ENCODE measurements at regions not wholly inside any gene's neighbourhood (a gene's known extent, or its start where the extent isn't known, plus 50 kb on each side); places are given as distances from the start of the nearest gene placed in this dataset.

DNA sequence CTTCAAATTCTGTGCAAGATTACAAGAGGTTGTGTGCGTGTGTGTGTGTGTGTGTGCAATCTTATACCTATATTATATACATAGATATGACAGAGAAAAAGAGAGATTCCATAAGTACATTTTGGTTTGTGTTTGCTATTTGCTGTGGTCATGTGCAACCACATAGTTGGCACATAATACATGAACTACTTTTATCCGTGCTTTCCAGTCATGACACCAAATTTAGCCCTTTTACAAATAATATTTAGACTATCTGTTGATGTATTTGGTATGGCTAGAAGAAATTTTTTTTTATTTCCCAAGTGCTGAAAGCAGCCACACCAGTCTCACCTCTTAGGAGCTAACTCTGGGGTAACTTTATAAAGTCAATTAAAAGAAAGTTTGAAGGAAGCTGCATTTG lies 63.5 kb upstream of the EGFR start:
- TF ChIP-seq, protein P1, sequence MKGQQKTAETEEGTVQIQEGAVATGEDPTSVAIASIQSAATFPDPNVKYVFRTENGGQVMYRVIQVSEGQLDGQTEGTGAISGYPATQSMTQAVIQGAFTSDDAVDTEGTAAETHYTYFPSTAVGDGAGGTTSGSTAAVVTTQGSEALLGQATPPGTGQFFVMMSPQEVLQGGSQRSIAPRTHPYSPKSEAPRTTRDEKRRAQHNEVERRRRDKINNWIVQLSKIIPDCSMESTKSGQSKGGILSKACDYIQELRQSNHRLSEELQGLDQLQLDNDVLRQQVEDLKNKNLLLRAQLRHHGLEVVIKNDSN (IDR thresholded peaks at IDR 0.05) = no peak

DNA sequence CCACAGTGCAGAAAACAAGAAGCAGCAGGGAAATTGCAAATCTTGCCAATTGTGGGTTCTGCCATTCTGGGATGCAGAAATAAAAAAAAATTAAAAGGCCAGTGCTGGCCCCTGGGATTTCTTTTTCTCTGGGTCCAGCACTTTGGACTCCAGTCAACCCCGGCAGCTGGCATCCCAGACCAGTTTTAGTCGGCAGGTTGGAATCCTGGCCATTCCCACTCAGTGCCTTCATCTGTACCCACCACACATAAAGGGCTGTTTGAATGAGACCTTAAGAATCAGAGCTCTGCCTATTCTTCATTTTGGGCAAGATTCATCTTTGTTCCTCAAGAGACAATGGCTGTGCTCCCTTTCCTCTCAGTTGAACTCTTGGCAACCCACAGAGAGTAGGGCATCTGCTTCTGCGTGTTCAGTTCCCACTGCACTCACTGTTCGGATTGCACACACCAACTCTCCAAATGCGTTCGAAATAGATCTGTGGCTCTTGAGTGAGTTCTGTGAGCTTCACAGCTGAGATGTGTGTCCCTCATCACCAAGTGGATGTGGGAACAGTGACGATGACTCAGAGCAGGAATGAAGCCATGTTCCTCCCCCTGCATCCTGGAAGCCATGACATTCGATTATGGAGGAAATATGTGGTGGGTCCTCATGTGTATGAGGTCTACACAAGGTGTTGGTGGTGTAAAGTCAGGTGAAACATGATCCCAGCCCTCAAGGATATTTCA lies 63.0 kb upstream of the EGFR start:
- TF ChIP-seq, protein P2, sequence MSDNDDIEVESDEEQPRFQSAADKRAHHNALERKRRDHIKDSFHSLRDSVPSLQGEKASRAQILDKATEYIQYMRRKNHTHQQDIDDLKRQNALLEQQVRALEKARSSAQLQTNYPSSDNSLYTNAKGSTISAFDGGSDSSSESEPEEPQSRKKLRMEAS (IDR thresholded peaks at IDR 0.05) = no peak
- no peak for TF ChIP-seq FOXM1 (IDR thresholded peaks at IDR 0.05; ENCODE audit: borderline replicate concordance, low read depth)
- TF ChIP-seq NFIC (IDR thresholded peaks at IDR 0.05) = no peak
- TF ChIP-seq YY1 (IDR thresholded peaks at IDR 0.05; ENCODE audit: low read depth) = no peak
- TF ChIP-seq, protein P1 (IDR thresholded peaks at IDR 0.05) = no peak
- no peak for TF ChIP-seq RAD21 (IDR thresholded peaks at IDR 0.05; ENCODE audit: low read depth)
- TF ChIP-seq CREB1 (IDR thresholded peaks at IDR 0.05; ENCODE audit: low read depth) = no peak
- TF ChIP-seq, protein P3, sequence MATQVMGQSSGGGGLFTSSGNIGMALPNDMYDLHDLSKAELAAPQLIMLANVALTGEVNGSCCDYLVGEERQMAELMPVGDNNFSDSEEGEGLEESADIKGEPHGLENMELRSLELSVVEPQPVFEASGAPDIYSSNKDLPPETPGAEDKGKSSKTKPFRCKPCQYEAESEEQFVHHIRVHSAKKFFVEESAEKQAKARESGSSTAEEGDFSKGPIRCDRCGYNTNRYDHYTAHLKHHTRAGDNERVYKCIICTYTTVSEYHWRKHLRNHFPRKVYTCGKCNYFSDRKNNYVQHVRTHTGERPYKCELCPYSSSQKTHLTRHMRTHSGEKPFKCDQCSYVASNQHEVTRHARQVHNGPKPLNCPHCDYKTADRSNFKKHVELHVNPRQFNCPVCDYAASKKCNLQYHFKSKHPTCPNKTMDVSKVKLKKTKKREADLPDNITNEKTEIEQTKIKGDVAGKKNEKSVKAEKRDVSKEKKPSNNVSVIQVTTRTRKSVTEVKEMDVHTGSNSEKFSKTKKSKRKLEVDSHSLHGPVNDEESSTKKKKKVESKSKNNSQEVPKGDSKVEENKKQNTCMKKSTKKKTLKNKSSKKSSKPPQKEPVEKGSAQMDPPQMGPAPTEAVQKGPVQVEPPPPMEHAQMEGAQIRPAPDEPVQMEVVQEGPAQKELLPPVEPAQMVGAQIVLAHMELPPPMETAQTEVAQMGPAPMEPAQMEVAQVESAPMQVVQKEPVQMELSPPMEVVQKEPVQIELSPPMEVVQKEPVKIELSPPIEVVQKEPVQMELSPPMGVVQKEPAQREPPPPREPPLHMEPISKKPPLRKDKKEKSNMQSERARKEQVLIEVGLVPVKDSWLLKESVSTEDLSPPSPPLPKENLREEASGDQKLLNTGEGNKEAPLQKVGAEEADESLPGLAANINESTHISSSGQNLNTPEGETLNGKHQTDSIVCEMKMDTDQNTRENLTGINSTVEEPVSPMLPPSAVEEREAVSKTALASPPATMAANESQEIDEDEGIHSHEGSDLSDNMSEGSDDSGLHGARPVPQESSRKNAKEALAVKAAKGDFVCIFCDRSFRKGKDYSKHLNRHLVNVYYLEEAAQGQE (IDR thresholded peaks at IDR 0.05; ENCODE audit: low read depth) = no peak

DNA sequence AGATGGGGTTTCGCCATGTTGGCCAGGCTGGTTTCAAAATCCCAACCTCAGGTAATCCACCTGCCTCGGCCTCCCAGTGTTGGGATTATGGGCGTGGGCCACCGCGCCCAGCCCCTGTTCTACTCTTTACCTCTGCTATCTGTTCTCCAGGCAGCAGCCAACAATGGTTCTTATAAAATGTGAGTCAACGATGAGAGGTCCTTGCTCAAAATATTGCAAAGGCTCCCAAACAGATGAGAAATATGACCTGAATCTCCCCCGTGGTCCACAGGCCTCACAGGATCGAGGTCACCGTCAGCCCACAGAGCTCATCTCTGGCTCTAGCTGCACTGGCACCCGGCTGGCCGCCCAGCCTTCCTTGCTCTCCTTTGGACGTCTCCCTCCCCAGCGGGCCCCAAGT lies 62.0 kb upstream of the EGFR start:
- TF ChIP-seq CREB1 (IDR thresholded peaks at IDR 0.05; ENCODE audit: low read depth) = no peak
- TF ChIP-seq, protein P2 (IDR thresholded peaks at IDR 0.05) = no peak
- TF ChIP-seq EGR1 (IDR thresholded peaks at IDR 0.05) = no peak
- TF ChIP-seq EP300 (IDR thresholded peaks at IDR 0.05; ENCODE audit: borderline replicate concordance) = no peak
- TF ChIP-seq TCF12 (IDR thresholded peaks at IDR 0.05; ENCODE audit: low read depth) = no peak

DNA sequence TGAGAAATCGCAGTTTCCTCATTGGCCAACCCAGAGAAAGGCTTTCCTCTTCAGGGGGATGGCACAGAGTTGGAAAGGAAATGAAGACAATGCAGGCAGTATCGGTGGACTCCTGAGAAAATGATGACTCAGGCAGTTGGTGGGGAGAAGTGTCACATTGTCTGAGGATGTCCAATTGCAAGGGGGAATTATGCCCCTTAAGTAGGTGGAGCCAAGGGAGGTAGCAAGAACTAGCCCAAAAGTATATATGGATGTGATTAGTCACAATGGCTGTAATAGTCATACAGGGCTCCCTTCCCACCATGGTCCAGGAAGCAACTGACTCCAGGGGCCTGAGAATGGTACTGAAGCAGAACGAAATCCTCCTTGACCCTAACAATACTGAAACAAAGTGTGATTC lies 58.3 kb upstream of the EGFR start:
- no peak for TF ChIP-seq ZBTB7A (IDR thresholded peaks at IDR 0.05; ENCODE audit: low read depth)
- no peak for TF ChIP-seq NFIC (IDR thresholded peaks at IDR 0.05)
- TF ChIP-seq, protein P2 (IDR thresholded peaks at IDR 0.05) = no peak
- TF ChIP-seq TCF12 (IDR thresholded peaks at IDR 0.05; ENCODE audit: low read depth) = no peak
- TF ChIP-seq EGR1 (IDR thresholded peaks at IDR 0.05) = no peak
- no peak for TF ChIP-seq RAD21 (IDR thresholded peaks at IDR 0.05; ENCODE audit: low read depth)
- TF ChIP-seq TAF1 (IDR thresholded peaks at IDR 0.05; ENCODE audit: low read depth) = no peak
- TF ChIP-seq TEAD4 (IDR thresholded peaks at IDR 0.05) = no peak
- no peak for TF ChIP-seq EP300 (IDR thresholded peaks at IDR 0.05; ENCODE audit: borderline replicate concordance)
- no peak for TF ChIP-seq CREB1 (IDR thresholded peaks at IDR 0.05; ENCODE audit: low read depth)
- TF ChIP-seq YY1 (IDR thresholded peaks at IDR 0.05; ENCODE audit: low read depth) = no peak
- TF ChIP-seq CEBPB (IDR thresholded peaks at IDR 0.05) = no peak
- TF ChIP-seq, protein P1 (IDR thresholded peaks at IDR 0.05) = no peak
- no peak for TF ChIP-seq FOXM1 (IDR thresholded peaks at IDR 0.05; ENCODE audit: borderline replicate concordance, low read depth)
- TF ChIP-seq, protein P3 (IDR thresholded peaks at IDR 0.05; ENCODE audit: low read depth) = no peak

DNA sequence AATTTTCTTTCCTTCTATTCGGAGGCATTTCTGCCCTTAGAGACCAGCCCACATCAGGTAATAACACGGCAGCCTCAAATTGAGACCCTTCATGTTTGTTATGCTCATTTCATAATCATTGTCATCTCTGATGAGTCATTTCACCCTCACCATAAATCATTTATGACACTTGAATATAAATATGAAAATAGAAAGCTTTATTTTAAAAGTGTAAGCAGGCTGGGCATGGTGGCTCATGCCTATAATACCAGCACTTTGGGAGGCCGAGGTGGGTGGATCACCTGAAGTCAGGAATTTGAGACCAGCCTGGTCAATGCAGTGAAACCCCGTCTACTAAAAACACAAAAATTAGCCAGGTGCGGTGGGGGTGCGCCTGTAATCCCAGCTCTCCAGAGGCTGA lies 57.4 kb upstream of the EGFR start:
- no peak for TF ChIP-seq CREB1 (IDR thresholded peaks at IDR 0.05; ENCODE audit: low read depth)

DNA sequence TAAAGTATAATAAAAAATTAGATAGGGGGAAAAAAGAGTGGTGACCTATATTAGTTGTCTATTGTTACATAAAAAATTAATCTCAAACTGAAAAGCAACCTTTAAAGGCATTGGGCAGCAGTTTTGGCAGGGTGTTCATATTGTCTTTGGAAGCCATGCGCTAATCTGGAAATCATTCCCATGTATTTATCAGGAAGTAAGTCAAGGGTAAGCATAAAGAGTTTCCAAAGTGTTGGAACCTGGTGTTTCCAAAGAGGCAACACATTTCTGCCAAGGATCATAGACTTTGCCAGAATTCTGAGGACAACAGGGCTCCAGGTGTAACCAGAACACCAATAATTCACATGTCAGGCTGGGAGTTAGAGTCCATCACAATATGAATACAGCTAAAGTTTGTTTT lies 55.7 kb upstream of the EGFR start:
- TF ChIP-seq YY1 (IDR thresholded peaks at IDR 0.05; ENCODE audit: low read depth) = no peak
- TF ChIP-seq, protein P2 (IDR thresholded peaks at IDR 0.05) = no peak
- no peak for TF ChIP-seq NFIC (IDR thresholded peaks at IDR 0.05)
- TF ChIP-seq, protein P1 (IDR thresholded peaks at IDR 0.05) = no peak
- no peak for TF ChIP-seq EP300 (IDR thresholded peaks at IDR 0.05; ENCODE audit: borderline replicate concordance)
- no peak for TF ChIP-seq ZBTB7A (IDR thresholded peaks at IDR 0.05; ENCODE audit: low read depth)
- TF ChIP-seq TEAD4 (IDR thresholded peaks at IDR 0.05) = no peak
- TF ChIP-seq EGR1 (IDR thresholded peaks at IDR 0.05) = no peak
- no peak for TF ChIP-seq CREB1 (IDR thresholded peaks at IDR 0.05; ENCODE audit: low read depth)
- TF ChIP-seq FOXM1 (IDR thresholded peaks at IDR 0.05; ENCODE audit: borderline replicate concordance, low read depth) = no peak
- TF ChIP-seq RAD21 (IDR thresholded peaks at IDR 0.05; ENCODE audit: low read depth) = no peak
- TF ChIP-seq TAF1 (IDR thresholded peaks at IDR 0.05; ENCODE audit: low read depth) = no peak
- TF ChIP-seq, protein P3 (IDR thresholded peaks at IDR 0.05; ENCODE audit: low read depth) = no peak
- TF ChIP-seq CEBPB (IDR thresholded peaks at IDR 0.05) = no peak
- no peak for TF ChIP-seq TCF12 (IDR thresholded peaks at IDR 0.05; ENCODE audit: low read depth)
